AG10803 (cell line): ENCODE measurements at regions not wholly inside any gene's neighbourhood (a gene's known extent, or its start where the extent isn't known, plus 50 kb on each side); places are given as distances from the start of the nearest gene placed in this dataset.

ENCODE experiments used
- DNase-seq: peaks from one replicate; pipeline ENCODE4 v3.0.0; 2010; ENCODE audit warnings: low read depth
- H3K4me3 ChIP-seq: 2 replicates; pipeline ENCODE4 v1.5.1; 2011; ENCODE audit warnings: mild to moderate bottlenecking, low read length, control low read depth
- TF ChIP-seq, protein P1 (sequence below): conservative IDR thresholded peaks from 2 replicates; pipeline ENCODE4 v1.5.1; 2011; ENCODE audit warnings: mild to moderate bottlenecking, low read length, control low read depth, inconsistent platforms

DNA sequence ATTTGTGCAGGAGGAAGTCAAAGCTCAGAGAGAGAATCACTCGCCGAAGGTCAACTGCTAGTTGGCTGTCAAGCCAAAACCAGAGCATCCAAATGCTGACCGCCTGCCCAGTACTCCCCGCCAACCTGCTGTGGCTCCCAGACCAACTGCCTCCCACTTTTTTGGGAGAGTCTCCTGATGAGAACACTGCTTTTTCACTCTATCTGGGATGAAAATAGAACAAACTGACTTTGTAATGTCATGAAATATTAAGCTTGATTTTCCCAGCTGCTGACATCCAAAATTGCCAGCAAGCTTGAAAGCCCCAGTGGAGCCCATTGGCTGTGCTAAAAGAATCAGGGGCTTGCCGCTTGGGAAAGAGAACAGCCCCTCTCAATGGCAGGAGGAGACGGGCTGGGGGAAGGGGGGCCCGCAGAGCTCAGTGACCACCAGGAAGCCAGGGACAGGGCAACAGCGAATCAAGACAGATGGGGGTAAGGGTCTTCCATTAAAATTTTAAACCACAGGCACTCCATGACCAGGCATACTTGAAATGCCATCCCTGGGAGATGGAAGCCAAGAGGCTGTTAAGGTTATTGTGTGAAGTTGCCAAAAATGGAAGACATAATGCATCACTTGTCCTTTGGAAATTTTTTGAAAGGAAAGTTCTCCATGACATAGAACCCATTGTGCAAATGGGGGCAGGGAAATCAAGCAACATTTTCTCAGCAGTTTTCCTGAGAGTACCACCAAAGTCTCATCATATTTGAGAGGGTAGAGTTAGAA is 125.7 kb upstream of the CDH5 start:
- H3K4me3 ChIP-seq, result no peak overlapping the region
- TF ChIP-seq, protein P1, sequence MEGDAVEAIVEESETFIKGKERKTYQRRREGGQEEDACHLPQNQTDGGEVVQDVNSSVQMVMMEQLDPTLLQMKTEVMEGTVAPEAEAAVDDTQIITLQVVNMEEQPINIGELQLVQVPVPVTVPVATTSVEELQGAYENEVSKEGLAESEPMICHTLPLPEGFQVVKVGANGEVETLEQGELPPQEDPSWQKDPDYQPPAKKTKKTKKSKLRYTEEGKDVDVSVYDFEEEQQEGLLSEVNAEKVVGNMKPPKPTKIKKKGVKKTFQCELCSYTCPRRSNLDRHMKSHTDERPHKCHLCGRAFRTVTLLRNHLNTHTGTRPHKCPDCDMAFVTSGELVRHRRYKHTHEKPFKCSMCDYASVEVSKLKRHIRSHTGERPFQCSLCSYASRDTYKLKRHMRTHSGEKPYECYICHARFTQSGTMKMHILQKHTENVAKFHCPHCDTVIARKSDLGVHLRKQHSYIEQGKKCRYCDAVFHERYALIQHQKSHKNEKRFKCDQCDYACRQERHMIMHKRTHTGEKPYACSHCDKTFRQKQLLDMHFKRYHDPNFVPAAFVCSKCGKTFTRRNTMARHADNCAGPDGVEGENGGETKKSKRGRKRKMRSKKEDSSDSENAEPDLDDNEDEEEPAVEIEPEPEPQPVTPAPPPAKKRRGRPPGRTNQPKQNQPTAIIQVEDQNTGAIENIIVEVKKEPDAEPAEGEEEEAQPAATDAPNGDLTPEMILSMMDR, result no peak
- DNase-seq, result peak; percentile 25

DNA sequence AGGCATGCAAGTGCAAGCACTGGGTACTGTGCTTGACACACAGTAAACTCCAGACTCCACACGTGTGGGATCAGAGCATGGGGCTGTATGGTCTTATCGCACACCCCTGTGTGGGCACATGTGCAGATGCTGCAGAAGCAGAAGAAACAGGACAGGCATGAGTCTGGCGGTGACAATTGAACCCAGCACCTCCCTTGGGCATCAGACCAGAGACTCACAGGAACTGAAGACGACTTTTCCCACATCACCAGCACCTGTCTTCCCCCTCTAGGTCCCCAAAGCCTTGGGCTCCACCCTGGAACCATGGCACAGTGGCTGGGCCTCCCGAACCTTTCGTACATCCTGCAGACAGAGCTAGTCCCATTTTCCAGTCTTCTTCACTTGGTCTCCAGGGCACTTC is 126.4 kb upstream of the CDH5 start:
- no peak for DNase-seq
- TF ChIP-seq, protein P1, result no peak
- no peak overlapping the region for H3K4me3 ChIP-seq

DNA sequence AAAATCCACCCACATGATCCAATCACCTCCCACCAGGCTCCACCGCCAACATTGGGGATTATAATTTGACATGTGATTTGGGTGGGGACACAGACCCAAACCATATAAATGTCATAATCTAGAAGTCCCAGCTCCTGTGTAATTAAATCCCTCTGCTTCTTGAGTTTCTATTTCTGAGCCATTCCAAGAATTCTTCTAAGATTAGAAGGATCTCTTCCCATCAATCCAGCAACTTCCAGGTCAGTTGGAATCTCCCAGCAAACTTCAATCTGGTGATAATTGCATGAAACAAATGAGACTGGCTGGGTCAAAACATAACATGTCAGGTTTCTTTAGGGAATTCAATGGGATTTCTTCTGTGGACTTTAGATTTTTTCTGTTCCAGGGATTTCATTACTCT is 127.8 kb upstream of the CDH5 start:
- peak; percentile 33 for DNase-seq
- H3K4me3 ChIP-seq, result no peak overlapping the region
- TF ChIP-seq, protein P1, result no peak

DNA sequence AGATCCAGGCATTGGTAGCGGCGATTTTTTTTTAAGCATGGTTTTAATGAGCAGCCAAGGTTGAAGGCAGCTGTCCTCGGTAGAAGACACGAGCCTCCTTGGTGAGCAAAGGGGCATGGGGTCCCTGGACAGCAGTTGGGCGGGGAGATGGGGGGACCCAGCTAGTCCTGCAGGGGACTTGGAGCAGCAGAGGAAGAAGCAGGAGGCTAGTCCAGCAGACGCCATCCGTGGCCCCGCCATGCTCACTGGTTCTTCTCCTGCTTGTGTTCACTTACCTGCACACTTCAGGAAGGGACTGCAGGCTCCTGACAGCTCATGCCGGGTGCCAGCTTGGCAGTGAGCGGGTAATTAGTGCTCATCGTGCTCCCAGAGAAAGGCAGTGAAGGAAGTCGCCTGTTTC is 130.2 kb upstream of the CDH5 start:
- TF ChIP-seq, protein P1, result no peak
- no peak overlapping the region for H3K4me3 ChIP-seq
- no peak for DNase-seq

DNA sequence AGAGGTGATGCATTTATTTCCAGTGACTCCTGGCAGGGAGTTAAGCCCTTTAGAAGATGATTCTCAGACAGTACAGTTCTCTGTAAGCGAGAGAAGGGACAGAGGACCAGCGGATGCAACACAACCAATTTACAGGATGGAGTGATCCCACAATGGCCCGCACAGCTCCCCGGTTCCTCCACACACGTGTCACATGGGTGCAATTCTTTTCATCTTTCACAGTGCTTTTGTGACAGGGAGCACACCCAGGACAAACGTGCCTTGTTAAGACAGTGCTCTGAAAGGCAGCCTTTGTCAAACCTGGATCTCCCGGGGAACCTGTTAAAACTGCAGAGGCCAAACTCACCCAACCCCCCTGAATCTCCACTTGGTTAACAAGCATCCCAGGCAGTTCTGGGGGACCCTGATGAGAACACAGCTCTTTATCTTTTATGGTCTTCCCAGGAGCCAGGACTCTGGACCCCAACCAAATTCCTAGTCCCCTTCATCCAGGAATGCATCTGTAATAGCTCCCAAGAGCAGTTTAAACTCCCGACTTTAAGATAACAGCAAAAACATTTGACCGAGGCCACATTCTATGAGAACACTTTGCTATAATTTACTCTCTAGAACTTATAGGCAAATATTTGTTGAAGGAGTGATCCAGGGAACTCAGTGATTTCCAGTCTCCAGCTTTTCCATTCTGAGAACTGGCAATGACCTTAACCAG is 134.9 kb upstream of the CDH5 start:
- TF ChIP-seq, protein P1, result no peak
- no peak overlapping the region for H3K4me3 ChIP-seq
- DNase-seq, result no peak

DNA sequence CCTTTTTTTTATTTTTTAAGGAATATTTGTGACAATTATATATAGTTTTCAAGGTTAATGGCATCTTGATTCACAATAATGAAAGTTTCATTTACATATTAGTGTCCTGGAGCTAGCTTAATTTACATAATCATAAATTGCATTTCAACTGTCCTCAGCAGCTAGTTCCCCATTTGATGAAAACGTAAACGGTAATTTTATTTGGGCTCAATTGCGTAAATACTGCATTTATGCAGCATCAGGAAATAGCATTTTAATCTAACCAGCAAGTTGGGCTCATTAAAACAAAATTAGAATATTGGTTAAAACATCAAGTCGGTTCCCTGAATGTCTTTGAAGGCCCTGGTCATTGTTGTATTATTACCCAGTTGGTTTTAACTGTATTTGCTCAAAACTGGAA is 136.8 kb upstream of the CDH5 start:
- no peak overlapping the region for H3K4me3 ChIP-seq
- DNase-seq, result no peak
- TF ChIP-seq, protein P1, result no peak

DNA sequence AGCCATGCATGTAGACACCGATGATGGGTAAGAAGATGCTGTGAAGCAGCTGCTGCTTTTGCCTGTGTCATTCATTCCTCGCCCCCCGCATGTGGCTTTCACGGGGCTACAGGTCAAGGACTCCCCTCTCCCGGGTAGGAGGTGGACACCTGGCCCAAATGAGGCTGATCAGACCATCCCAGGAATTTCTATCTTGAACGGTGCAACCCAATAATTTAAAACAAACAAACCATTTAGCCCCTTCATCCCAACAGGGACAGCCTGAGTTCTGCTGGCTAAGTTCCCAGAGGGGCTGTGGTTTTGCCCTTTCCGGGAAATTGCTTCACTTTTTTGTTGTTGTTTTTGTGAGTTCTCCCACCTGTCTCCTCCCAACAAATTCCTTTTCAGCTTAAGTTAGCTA is 137.7 kb upstream of the CDH5 start:
- DNase-seq, result peak; percentile 10
- TF ChIP-seq, protein P1, result no peak
- no peak overlapping the region for H3K4me3 ChIP-seq
